Parathyroid adenoma (tissue), 2 donors: ENCODE measurements at regions not wholly inside any gene's neighbourhood (a gene's known extent, or its start where the extent isn't known, plus 50 kb on each side); places are given as distances from the start of the nearest gene placed in this dataset.

ENCODE experiments used
- H2AFZ ChIP-seq: fragments of 300-600 bp; sonication (generic); one replicate; pipeline ENCODE4 v1.7.0; 2017; ENCODE audit warnings: antibody characterized with exemption, mild to moderate bottlenecking
- H3K27ac ChIP-seq: fragments of 300-600 bp; sonication (generic); one replicate; pipeline ENCODE4 v1.7.0; 2017
- H3K27me3 ChIP-seq: fragments of 300-600 bp; sonication (generic); one replicate; pipeline ENCODE4 v1.7.0; 2017; ENCODE audit warnings: low read length; ENCODE audit not compliant: control insufficient read depth, insufficient read depth
- H3K36me3 ChIP-seq: fragments of 300-600 bp; sonication (generic); one replicate; pipeline ENCODE4 v1.7.0; 2017; ENCODE audit warnings: low read length; ENCODE audit not compliant: control insufficient read depth, insufficient read depth
- H3K4me1 ChIP-seq: fragments of 300-600 bp; sonication (generic); one replicate; pipeline ENCODE4 v1.7.0; 2017; ENCODE audit warnings: control low read depth
- H3K4me2 ChIP-seq: fragments of 300-600 bp; sonication (generic); one replicate; pipeline ENCODE4 v1.7.0; 2017; ENCODE audit warnings: low read length
- H3K4me3 ChIP-seq: fragments of 300-600 bp; sonication (generic); one replicate; pipeline ENCODE4 v1.7.0; 2017; ENCODE audit warnings: low read depth, low read length
- H3K79me2 ChIP-seq: fragments of 300-600 bp; sonication (generic); one replicate; pipeline ENCODE4 v1.7.0; 2017; ENCODE audit warnings: control low read depth
- H3K9ac ChIP-seq: fragments of 300-600 bp; sonication (generic); one replicate; pipeline ENCODE4 v1.7.0; 2017; ENCODE audit warnings: mild to moderate bottlenecking
- H3K9me3 ChIP-seq: fragments of 300-600 bp; sonication (generic); one replicate; pipeline ENCODE4 v1.7.0; 2017; ENCODE audit warnings: low read length; ENCODE audit not compliant: control insufficient read depth
- TF ChIP-seq, protein P1 (sequence below): fragments of 300-600 bp; sonication (generic); IDR thresholded peaks from one replicate; pipeline ENCODE4 v1.7.0; 2017; ENCODE audit warnings: antibody characterized with exemption, mild to moderate bottlenecking
- donor health status: primary hyperparathyroidism.

DNA sequence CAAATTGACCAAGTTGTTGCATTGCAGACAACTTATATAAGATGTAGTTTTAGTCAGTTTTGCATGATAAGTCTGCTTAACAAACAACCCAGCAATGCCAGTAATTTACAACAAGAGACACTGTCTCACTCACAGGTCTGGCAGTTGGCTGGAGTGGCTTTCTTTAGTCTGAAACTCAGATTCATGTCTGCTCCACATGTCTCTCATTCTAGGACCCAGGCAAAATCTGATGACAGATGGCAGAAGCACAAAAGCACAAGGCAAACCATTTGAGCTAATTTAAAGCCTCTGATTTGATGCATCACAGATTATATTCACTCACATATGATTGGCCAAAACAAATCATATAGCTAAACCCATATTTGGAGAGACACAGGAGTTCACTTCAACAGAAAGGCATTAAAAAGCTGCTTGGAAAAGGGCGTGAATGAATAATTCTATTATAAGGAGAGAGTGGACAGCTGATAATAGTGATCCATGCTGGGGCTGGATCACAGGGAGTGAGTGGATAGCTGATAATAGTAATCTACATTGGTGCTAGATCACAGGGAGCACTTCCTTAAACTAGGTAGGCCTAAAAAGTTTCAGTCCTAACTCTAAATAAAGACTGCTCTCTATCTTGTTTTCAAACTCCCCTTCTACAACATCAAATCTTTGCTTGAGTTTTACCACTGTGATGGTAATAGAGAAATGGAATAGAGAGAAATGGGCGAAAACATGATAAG, 593.2 kb upstream of the ZNF804A start:
- H3K4me3 ChIP-seq, result no peak overlapping the region
- H3K27ac ChIP-seq, result no peak overlapping the region
- no peak overlapping the region for H3K4me2 ChIP-seq
- TF ChIP-seq, protein P1, sequence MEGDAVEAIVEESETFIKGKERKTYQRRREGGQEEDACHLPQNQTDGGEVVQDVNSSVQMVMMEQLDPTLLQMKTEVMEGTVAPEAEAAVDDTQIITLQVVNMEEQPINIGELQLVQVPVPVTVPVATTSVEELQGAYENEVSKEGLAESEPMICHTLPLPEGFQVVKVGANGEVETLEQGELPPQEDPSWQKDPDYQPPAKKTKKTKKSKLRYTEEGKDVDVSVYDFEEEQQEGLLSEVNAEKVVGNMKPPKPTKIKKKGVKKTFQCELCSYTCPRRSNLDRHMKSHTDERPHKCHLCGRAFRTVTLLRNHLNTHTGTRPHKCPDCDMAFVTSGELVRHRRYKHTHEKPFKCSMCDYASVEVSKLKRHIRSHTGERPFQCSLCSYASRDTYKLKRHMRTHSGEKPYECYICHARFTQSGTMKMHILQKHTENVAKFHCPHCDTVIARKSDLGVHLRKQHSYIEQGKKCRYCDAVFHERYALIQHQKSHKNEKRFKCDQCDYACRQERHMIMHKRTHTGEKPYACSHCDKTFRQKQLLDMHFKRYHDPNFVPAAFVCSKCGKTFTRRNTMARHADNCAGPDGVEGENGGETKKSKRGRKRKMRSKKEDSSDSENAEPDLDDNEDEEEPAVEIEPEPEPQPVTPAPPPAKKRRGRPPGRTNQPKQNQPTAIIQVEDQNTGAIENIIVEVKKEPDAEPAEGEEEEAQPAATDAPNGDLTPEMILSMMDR, result no peak
- no peaks in the 10 kb centered on the region for H3K27me3 ChIP-seq
- H3K36me3 ChIP-seq, result no peaks in the 10 kb centered on the region
- H3K4me1 ChIP-seq, result no peaks in the 10 kb centered on the region
- H3K9me3 ChIP-seq, result no peaks in the 10 kb centered on the region
- no peak overlapping the region for H3K9ac ChIP-seq
- H2AFZ ChIP-seq, result no peak overlapping the region
- no peaks in the 10 kb centered on the region for H3K79me2 ChIP-seq

DNA sequence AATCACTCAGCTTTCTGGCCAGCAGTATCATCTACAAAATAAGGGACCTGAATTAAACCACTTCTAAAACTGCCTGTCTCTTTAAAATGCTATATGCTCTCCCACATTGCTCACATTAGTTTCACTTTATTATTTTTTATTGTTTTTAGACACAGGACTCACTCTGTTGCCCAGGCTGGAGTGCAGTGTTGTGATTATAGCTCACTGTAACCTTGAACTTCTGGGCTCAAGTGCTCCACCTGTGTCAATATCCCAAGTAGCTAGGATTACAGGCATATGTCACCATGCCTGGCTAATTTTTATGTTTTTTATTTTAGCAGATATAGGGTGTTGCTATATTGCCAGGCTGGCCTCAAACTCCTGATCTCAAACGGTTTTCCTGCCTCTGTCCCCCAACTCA, 591.3 kb upstream of the ZNF804A start:
- TF ChIP-seq, protein P1, result no peak
- H3K27ac ChIP-seq, result no peak overlapping the region

GRCh38 chr2:184026961-184027360, 571.4 kb upstream of the ZNF804A start:
- TF ChIP-seq, protein P1, result no peak
- no peak overlapping the region for H2AFZ ChIP-seq

More for the DNA sequence above, 591.3 kb upstream of the ZNF804A start:
- H3K79me2 ChIP-seq, result no peaks in the 10 kb centered on the region
- H3K36me3 ChIP-seq, result no peaks in the 10 kb centered on the region
- no peak overlapping the region for H3K4me3 ChIP-seq
- H3K4me2 ChIP-seq, result no peak overlapping the region
- H2AFZ ChIP-seq, result no peak overlapping the region
- no peaks in the 10 kb centered on the region for H3K27me3 ChIP-seq
- no peak overlapping the region for H3K9ac ChIP-seq
- H3K4me1 ChIP-seq, result no peaks in the 10 kb centered on the region
- H3K9me3 ChIP-seq, result no peaks in the 10 kb centered on the region

DNA sequence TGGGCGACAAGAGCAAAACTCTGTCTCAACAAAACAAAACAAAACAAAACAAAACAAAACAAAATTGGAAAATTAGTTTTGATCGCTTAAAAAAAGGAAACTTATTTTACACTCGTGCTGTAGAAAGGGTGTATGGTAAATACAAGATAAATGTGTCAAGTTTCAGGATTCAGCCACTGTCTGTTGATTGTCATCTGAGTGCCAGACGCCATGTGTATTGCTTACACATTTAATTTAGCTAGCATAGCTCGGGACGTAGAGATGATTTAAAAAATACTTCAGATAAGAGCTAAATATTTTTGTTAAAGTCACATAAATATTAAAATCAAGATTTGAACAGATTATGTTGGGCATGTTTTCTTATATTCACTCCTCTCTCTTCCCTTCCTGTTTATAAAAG, 568.1 kb upstream of the ZNF804A start:
- Histone ChIP-seq H3K4me3 (no peak overlapping the region), H3K4me2 (no peak overlapping the region), H2AFZ (no peak overlapping the region), H3K9me3 (no peaks in the 10 kb centered on the region), H3K27me3 (no peaks in the 10 kb centered on the region), H3K79me2 (no peaks in the 10 kb centered on the region), H3K27ac (no peak overlapping the region), H3K4me1 (no peaks in the 10 kb centered on the region), H3K36me3 (no peaks in the 10 kb centered on the region), H3K9ac (no peak overlapping the region)
- TF ChIP-seq, protein P1, result no peak

More at GRCh38 chr2:184026961-184027360, 571.4 kb upstream of the ZNF804A start:
- H3K36me3 ChIP-seq, result no peaks in the 10 kb centered on the region
- H3K9ac ChIP-seq, result no peak overlapping the region
- no peak overlapping the region for H3K4me2 ChIP-seq
- no peaks in the 10 kb centered on the region for H3K27me3 ChIP-seq
- H3K4me3 ChIP-seq, result no peak overlapping the region
- no peaks in the 10 kb centered on the region for H3K9me3 ChIP-seq
- H3K27ac ChIP-seq, result no peak overlapping the region
- H3K79me2 ChIP-seq, result no peaks in the 10 kb centered on the region
- no peaks in the 10 kb centered on the region for H3K4me1 ChIP-seq

DNA sequence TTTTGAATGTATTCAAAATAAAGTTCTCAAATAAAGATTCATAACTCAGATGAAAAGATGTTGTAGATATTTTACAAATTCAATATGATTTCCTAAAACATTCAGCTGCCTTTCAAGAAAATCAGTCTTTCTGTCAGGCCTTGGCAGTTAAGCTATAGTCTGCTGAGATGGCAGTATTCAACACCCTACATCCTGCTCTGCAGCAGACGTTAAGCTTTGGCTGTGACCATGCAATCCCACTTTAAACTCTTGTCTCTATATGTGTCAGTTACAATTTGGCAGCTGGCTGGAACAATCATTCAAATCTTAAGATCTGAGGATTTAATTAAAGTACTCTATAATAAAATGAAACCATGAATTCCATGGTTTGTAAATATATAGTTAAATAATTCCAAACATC, 567.3 kb upstream of the ZNF804A start:
- H3K36me3 ChIP-seq, result no peaks in the 10 kb centered on the region
- H3K27ac ChIP-seq, result no peak overlapping the region
- H3K4me1 ChIP-seq, result no peaks in the 10 kb centered on the region
- H3K27me3 ChIP-seq, result no peaks in the 10 kb centered on the region
- no peak overlapping the region for H2AFZ ChIP-seq
- no peak overlapping the region for H3K9ac ChIP-seq
- no peak overlapping the region for H3K4me2 ChIP-seq
- no peaks in the 10 kb centered on the region for H3K9me3 ChIP-seq
- no peak overlapping the region for H3K4me3 ChIP-seq
- TF ChIP-seq, protein P1, result no peak
- no peaks in the 10 kb centered on the region for H3K79me2 ChIP-seq
